ENCODE measurements at regions not wholly inside any gene's neighbourhood (a gene's known extent, or its start where the extent isn't known, plus 50 kb on each side); places are given as distances from the start of the nearest gene placed in this dataset.

- TF ChIP-seq POLR2A (IDR thresholded peaks at IDR 0.05; ENCODE audit: low read depth, low read length), result no peak
- TF ChIP-seq POLR2AphosphoS5 (IDR thresholded peaks at IDR 0.05; ENCODE audit: low read depth, low read length), result no peak
- TF ChIP-seq TAF1 (IDR thresholded peaks at IDR 0.05; ENCODE audit: borderline replicate concordance, low read depth, low read length), result no peak
These were observed 375.5 kb upstream of the NRP1 start for GRCh38 chr10:33710006-33710405.
